GM19463 (cell line): ENCODE measurements at regions not wholly inside any gene's neighbourhood (a gene's known extent, or its start where the extent isn't known, plus 50 kb on each side); places are given as distances from the start of the nearest gene placed in this dataset.
A peak's percentile ranks its signal among the peaks of the same experiment; 100 is the strongest.
"Not testable (repeated sequence)": the region's sequence is repeated elsewhere in the genome, so short reads cannot be mapped to it uniquely, and the experiment has no call there.

Experiments used
- ATAC-seq: cut with Tn5 transposase; IDR thresholded peaks from one replicate; pipeline ENCODE4 v1.9.1; 2021; ENCODE audit warnings: mild to moderate bottlenecking, moderate library complexity; ENCODE audit not compliant: unreplicated experiment

GRCh38 chr15:84409357-84409756, 173.8 kb downstream of the GOLGA6L4 start:
- ATAC-seq = not testable (repeated sequence)

- not testable (repeated sequence) for ATAC-seq
These were observed 179.2 kb upstream of the ZSCAN2 start for GRCh38 chr15:84421513-84422181.

GRCh38 chr15:84425327-84425726, 175.5 kb upstream of the ZSCAN2 start:
- not testable (repeated sequence) for ATAC-seq

- not testable (repeated sequence) for ATAC-seq
These were observed 127.4 kb upstream of the ZSCAN2 start for GRCh38 chr15:84473305-84473877.

- not testable (repeated sequence) for ATAC-seq
These were observed 124.3 kb upstream of the ZSCAN2 start for GRCh38 chr15:84476364-84477033.

- ATAC-seq = peak; percentile 87
These were observed 123.3 kb upstream of the ZSCAN2 start for GRCh38 chr15:84477550-84477949.

- not testable (repeated sequence) for ATAC-seq
These were observed 120.6 kb upstream of the ZSCAN2 start for GRCh38 chr15:84480174-84480681.

GRCh38 chr15:84483859-84484258, 117.0 kb upstream of the ZSCAN2 start:
- not testable (repeated sequence) for ATAC-seq

GRCh38 chr15:84500165-84500889, 100.5 kb upstream of the ZSCAN2 start:
- not testable (repeated sequence) for ATAC-seq

- not testable (repeated sequence) for ATAC-seq
These were observed 97.7 kb upstream of the ZSCAN2 start for GRCh38 chr15:84503101-84503500.

- ATAC-seq = not testable (repeated sequence)
These were observed 95.3 kb upstream of the ZSCAN2 start for GRCh38 chr15:84505552-84505951.

- not testable (repeated sequence) for ATAC-seq
These were observed 88.5 kb upstream of the ZSCAN2 start for GRCh38 chr15:84512324-84512723.

- ATAC-seq = not testable (repeated sequence)
These were observed 84.0 kb upstream of the ZSCAN2 start for GRCh38 chr15:84516773-84517172.

GRCh38 chr15:84525491-84526344, 75.1 kb upstream of the ZSCAN2 start:
- not testable (repeated sequence) for ATAC-seq

GRCh38 chr15:84530751-84531150, 70.1 kb upstream of the ZSCAN2 start:
- not testable (repeated sequence) for ATAC-seq

- not testable (repeated sequence) for ATAC-seq
These were observed 69.6 kb upstream of the ZSCAN2 start for GRCh38 chr15:84531223-84531622.

- not testable (repeated sequence) for ATAC-seq
These were observed 69.0 kb upstream of the ZSCAN2 start for GRCh38 chr15:84531709-84532367.

GRCh38 chr15:84533705-84534104, 67.1 kb upstream of the ZSCAN2 start:
- ATAC-seq = not testable (repeated sequence)

- not testable (repeated sequence) for ATAC-seq
These were observed 66.1 kb upstream of the ZSCAN2 start for GRCh38 chr15:84534561-84535235.
